NCI-H510A (cell line): ENCODE measurements at regions not wholly inside any gene's neighbourhood (a gene's known extent, or its start where the extent isn't known, plus 50 kb on each side); places are given as distances from the start of the nearest gene placed in this dataset.
"Not testable (repeated sequence)": the region's sequence is repeated elsewhere in the genome, so short reads cannot be mapped to it uniquely, and the experiment has no call there.

Experiments
- DNase-seq: peaks from one replicate; lab custom pipeline; 2025; lab: John Stamatoyannopoulos, UW

DNA sequence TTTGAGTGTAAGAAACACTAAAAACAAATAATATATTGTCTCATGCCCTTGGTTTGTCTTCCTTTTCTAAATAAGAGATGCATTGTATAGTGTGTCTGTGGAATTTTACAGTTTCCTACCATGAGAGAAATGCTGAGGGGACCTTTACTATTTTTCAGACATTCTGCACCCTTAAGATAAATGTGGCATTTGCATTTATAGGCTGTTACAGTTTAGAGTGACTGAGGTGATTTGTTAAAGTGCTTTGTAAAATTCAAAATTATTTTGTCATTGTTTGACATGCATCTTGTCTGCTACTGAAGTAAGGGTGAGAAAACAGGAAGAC lies 78.9 kb upstream of the ZSWIM2 start:
- DNase-seq = no peak

DNA sequence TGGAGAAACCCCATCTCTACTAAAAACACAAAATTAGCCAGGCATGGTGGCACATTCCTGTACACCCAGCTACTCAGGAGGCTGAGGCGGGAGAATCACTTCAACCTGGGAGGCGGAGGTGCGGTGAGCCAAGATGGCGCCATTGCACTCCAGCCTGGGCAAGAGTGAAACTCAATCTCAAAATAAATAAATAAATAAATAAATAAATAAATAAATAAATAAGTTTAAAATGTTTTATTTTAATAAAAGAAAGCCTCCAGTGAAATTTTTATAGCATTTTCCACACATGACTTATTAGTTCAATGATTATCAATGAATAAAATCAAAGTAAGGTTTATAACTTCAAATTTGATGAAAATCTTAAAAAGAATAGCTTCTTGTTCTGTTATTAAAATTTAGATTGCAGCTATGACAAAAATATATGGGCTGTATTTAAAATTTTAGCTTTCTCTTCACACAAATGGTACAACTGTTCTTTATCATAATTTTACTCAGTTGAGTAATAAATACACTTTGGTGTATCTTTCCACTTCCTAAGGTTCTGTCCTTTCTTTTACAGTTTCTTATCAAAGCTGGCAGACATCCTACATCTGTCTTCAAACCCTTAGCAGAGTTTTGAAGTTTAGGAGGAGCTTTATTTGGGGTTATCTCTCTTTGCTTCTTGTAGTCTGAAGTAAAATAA lies 78.4 kb upstream of the ZSWIM2 start:
- DNase-seq = no peak

GRCh38 chr2:186925514-186925913 lies 76.5 kb upstream of the ZSWIM2 start:
- DNase-seq = no peak

- DNase-seq = not testable (repeated sequence)
Measured at GRCh38 chr2:186922316-186922715, 73.3 kb upstream of the ZSWIM2 start.

GRCh38 chr2:186919296-186919695 lies 70.3 kb upstream of the ZSWIM2 start:
- no peak for DNase-seq

- DNase-seq = no peak
Measured at GRCh38 chr2:186918495-186918894, 69.5 kb upstream of the ZSWIM2 start.

DNA sequence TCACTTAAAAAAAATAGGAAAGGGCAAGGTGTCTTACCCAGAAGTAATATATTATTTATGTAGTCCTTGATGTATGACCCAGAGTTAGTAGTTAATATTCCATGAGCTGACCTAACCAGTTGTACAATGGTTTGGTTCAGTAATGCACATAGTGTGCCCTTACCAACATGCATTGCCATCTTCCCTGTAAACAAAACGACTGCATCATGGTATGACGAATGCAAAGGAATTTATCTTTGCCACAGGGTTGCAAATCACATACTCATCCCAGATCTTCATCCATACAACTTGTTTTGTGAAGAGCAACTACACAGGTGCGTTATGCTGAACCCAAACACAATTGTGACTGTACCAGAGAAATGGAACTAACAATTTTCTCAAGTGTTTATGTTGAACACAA lies 68.9 kb upstream of the ZSWIM2 start:
- no peak for DNase-seq

DNA sequence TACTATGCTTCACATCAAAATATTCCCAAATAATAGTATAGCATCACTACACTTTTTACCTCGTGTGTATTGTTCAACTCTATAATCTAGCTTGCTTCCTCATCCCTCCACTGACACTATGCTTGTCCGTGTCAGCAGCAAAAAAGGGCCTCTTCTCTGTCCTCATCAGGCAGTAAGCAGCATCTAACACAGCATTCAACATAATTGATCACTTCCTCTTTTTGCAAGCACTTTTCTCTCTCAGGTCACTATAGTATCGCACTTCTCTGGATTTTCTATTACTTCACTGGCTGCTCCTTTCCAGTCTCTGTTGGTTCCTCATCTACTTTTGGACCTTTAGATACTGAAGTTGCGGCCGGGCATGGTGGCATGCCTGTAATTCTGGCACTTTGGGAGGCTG lies 64.9 kb upstream of the ZSWIM2 start:
- DNase-seq = no peak

DNA sequence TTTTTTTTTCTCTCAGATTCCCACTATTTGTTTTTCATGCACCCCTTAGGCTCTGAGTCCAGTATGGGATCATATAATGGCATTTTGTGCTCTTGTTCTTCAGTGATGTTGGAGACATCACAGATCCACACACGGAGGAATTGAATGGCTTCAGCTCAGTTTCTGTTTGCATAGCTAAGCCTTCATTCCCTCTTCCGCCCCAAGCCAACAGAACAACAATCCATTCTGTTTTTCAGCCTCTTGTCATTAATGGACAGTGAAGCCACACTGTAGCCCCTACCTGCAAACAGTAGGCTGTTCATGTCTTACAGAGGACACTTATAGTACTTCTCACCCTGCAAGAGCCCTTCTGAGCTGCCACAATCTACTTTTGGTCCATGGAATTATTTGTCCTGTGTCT lies 64.0 kb upstream of the ZSWIM2 start:
- DNase-seq = no peak

GRCh38 chr2:186911551-186912085 lies 62.6 kb upstream of the ZSWIM2 start:
- DNase-seq = no peak

GRCh38 chr2:186910996-186911395 lies 62.0 kb upstream of the ZSWIM2 start:
- no peak for DNase-seq

DNA sequence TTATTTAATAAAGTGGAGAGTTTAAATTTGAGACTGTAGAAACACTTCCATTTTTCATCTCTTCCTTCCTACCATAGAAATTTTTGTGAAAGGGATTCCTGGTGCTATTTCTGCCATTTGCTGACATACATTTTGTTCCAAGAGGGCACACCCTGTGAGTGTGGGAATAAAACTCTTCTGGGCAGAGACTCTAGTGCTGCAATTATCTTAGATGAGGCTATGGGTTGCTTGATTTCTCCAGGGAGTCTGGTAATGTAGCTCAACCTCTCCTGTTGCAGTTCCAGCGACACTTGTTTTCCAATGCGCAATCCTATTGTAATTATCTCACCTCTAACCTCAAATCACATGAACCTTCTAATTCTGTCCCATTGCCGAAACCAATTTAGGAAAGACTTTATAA lies 60.1 kb upstream of the ZSWIM2 start:
- no peak for DNase-seq

- no peak for DNase-seq
Measured at GRCh38 chr2:186907897-186908296, 58.9 kb upstream of the ZSWIM2 start.

DNA sequence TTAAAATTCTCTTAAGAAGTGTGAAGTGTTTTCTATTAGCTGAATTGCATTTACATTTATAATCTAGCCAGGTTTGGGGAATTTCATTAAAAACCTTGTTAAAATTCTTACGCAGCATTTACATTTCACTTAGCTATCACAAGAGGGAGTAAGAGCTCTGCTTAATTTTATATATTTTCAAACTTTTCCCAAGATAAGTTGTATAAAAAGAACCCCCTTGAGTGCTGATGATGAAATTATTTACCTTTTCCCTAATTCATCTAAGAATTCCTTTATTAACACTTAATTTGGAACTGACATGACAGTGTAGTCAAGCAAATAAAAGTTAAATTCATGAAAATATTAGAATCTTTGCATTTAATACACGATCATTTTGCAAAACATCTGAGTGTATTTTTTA lies 54.2 kb upstream of the ZSWIM2 start:
- no peak for DNase-seq
